Calu3 (cell line): ENCODE measurements at regions not wholly inside any gene's neighbourhood (a gene's known extent, or its start where the extent isn't known, plus 50 kb on each side); places are given as distances from the start of the nearest gene placed in this dataset.

Experiments
- BruUV-seq: library from RNA; stranded (reverse); fragments of 400-500 nt; replicated peaks from 2 replicates; lab custom pipeline; 2021; lab: Mats Ljungman, UMichigan
- CTCF ChIA-PET: fragments of 300-600 bp; sonication (Branson Sonifier 250); formaldehyde crosslinking; loops from one replicate; lab custom pipeline; 2022; ENCODE audit warnings: antibody characterized with exemption; lab: Charles Lee
- DNase-seq: peaks from one replicate; pipeline ENCODE4 v3.0.0; 2022
- H3K27ac Mint-ChIP-seq: one replicate; pipeline ENCODE4 v1.8.0; 2022; ENCODE audit warnings: mixed read lengths; ENCODE audit not compliant: unreplicated experiment
- H3K27me3 Mint-ChIP-seq: one replicate; pipeline ENCODE4 v1.8.0; 2022; ENCODE audit warnings: mixed read lengths; ENCODE audit not compliant: unreplicated experiment
- H3K36me3 Mint-ChIP-seq: one replicate; pipeline ENCODE4 v1.8.0; 2022; ENCODE audit warnings: mild to moderate bottlenecking, moderate library complexity, mixed read lengths; ENCODE audit not compliant: insufficient read depth, unreplicated experiment
- H3K4me1 Mint-ChIP-seq: one replicate; pipeline ENCODE4 v1.8.0; 2022; ENCODE audit warnings: mild to moderate bottlenecking, low read depth, mixed read lengths; ENCODE audit not compliant: unreplicated experiment
- H3K4me3 Mint-ChIP-seq: one replicate; pipeline ENCODE4 v1.8.0; 2022; ENCODE audit warnings: mild to moderate bottlenecking, low read depth, moderate library complexity, mixed read lengths; ENCODE audit not compliant: unreplicated experiment
- H3K9me3 Mint-ChIP-seq: one replicate; pipeline ENCODE4 v1.8.0; 2022; ENCODE audit warnings: low read depth, mixed read lengths; ENCODE audit not compliant: unreplicated experiment
- CTCF ChIP-seq: fragments of 200-600 bp; IDR thresholded peaks from one replicate; pipeline ENCODE4 v1.8.0; 2022; ENCODE audit warnings: antibody characterized with exemption; ENCODE audit not compliant: unreplicated experiment
- intact Hi-C: fragments of 100-400 bp; cut with micrococcal nuclease; formaldehyde crosslinking; loops from one replicate; pipeline ENCODE4 v1.10.0; 2022; ENCODE audit not compliant: unreplicated experiment

DNA sequence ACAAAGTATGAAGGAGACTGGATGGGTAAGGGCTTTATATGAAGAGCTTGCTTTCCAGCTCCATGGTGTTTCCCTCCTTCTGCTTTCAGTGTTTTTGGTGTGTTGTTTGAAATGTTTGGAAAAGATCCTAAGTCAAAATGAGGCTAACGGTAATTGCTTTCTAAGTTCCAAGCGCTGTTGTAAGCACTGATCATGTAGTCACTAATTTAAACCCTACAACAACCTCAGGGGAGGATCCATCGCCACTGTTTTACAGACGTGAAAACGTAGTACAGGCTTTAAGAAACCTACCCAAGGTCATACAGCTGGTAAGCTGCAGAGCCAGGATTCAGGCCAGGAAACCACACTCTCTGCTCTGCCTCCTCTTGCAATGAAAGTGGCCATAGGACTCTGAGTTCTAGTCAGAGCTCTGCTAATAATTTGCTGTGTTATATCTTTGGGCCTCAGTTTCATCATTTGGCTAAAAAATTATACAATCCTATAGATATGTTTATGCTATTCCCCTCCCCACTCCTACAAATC, 102.9 kb upstream of the PGRMC2 start:
- H3K27ac Mint-ChIP-seq = no peak overlapping the region
- no peaks in the 10 kb centered on the region for H3K27me3 Mint-ChIP-seq
- DNase-seq = no peak
- CTCF ChIA-PET = no interaction called here
- intact Hi-C loops = no loop called here
- H3K4me3 Mint-ChIP-seq = no peak overlapping the region
- peaks cover 30% of the 10 kb centered on the region for H3K4me1 Mint-ChIP-seq
- TF ChIP-seq CTCF = no peak
- H3K36me3 Mint-ChIP-seq = no peaks in the 10 kb centered on the region
- no TSS peak for BruUV-seq
- no peaks in the 10 kb centered on the region for H3K9me3 Mint-ChIP-seq

DNA sequence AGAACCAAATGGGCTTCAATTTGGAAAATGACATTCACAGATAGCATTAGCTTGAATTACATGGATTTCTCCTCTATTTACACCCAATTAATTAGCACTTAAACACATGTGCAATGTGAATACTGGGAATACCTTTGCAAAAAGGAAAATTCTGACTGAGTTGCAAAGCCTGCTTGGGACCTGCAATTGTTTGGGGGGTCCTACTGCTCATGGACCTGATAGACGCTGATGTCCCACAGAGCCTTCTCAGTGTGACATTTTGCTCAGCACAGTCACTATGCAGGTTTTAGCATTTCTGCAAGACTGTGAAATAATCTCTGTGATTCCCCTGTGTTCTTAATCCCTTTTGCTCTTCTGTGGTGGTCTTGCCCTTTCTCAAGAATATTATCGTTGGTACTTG, 101.2 kb upstream of the PGRMC2 start:
- H3K4me3 Mint-ChIP-seq = no peak overlapping the region
- no peak for TF ChIP-seq CTCF
- H3K9me3 Mint-ChIP-seq = no peaks in the 10 kb centered on the region
- no peaks in the 10 kb centered on the region for H3K27me3 Mint-ChIP-seq
- DNase-seq = no peak
- BruUV-seq = no TSS peak
- H3K27ac Mint-ChIP-seq = no peak overlapping the region
- no peaks in the 10 kb centered on the region for H3K36me3 Mint-ChIP-seq
- CTCF ChIA-PET = no interaction called here
- intact Hi-C loops = loop anchor here (5.0 kb wide), 1 partner anchor 39 kb away; no protein-coding TSS in a partner anchor
- peaks cover 30% of the 10 kb centered on the region for H3K4me1 Mint-ChIP-seq

GRCh38 chr4:128388352-128388630, 100.7 kb upstream of the PGRMC2 start:
- no peaks in the 10 kb centered on the region for H3K9me3 Mint-ChIP-seq
- CTCF ChIA-PET = no interaction called here
- H3K27me3 Mint-ChIP-seq = no peaks in the 10 kb centered on the region
- no peak for DNase-seq
- no peak overlapping the region for H3K27ac Mint-ChIP-seq
- intact Hi-C loops = loop anchor here (5.0 kb wide), 1 partner anchor 39 kb away; no protein-coding TSS in a partner anchor
- no peak for TF ChIP-seq CTCF
- no TSS peak for BruUV-seq
- no peaks in the 10 kb centered on the region for H3K36me3 Mint-ChIP-seq
- no peak overlapping the region for H3K4me3 Mint-ChIP-seq
- H3K4me1 Mint-ChIP-seq = peaks cover 30% of the 10 kb centered on the region

- no peaks in the 10 kb centered on the region for H3K36me3 Mint-ChIP-seq
- TF ChIP-seq CTCF = no peak
- no peak overlapping the region for H3K4me3 Mint-ChIP-seq
- peak overlapping the region; percentile 64 for H3K27ac Mint-ChIP-seq
- H3K4me1 Mint-ChIP-seq = peaks cover 30% of the 10 kb centered on the region
- BruUV-seq = no TSS peak
- CTCF ChIA-PET = no interaction called here
- DNase-seq = no peak
- no peaks in the 10 kb centered on the region for H3K9me3 Mint-ChIP-seq
- intact Hi-C loops = loop anchor here (5.0 kb wide), 1 partner anchor 40 kb away; no protein-coding TSS in a partner anchor
- H3K27me3 Mint-ChIP-seq = no peaks in the 10 kb centered on the region
Measured at GRCh38 chr4:128387600-128388351, 100.2 kb upstream of the PGRMC2 start.
